SK-N-SH treated with all-trans-retinoic acid at 6 μM for 48 hours (cell line): ENCODE measurements at regions not wholly inside any gene's neighbourhood (a gene's known extent, or its start where the extent isn't known, plus 50 kb on each side); places are given as distances from the start of the nearest gene placed in this dataset.

Experiments
- ARNTL ChIP-seq: fragments of 450-650 bp; formaldehyde crosslinking; IDR thresholded peaks from 2 replicates; pipeline ENCODE4 v1.5.0; 2020; ENCODE audit warnings: low read depth, mild to moderate bottlenecking, moderate library complexity, borderline replicate concordance
- BACH2 ChIP-seq: fragments of 250-450 bp; sonication (Bioruptor Pico); IDR thresholded peaks from 2 replicates; pipeline ENCODE4 v1.9.0; 2021; ENCODE audit warnings: mild to moderate bottlenecking, borderline replicate concordance
- ESRRG ChIP-seq: fragments of 250-450 bp; sonication (Bioruptor Pico); IDR thresholded peaks from 2 replicates; pipeline ENCODE4 v1.6.1; 2021; ENCODE audit warnings: mild to moderate bottlenecking
- PPARA ChIP-seq: fragments of 250-450 bp; sonication (Bioruptor Pico); IDR thresholded peaks from 2 replicates; pipeline ENCODE4 v1.5.0; 2020; ENCODE audit warnings: mild to moderate bottlenecking, borderline replicate concordance
- RARB ChIP-seq: fragments of 250-450 bp; sonication (Bioruptor Pico); IDR thresholded peaks from 2 replicates; pipeline ENCODE4 v1.8.0; 2021; ENCODE audit warnings: mild to moderate bottlenecking, moderate library complexity
- SNAI2 ChIP-seq: fragments of 250-450 bp; sonication (Bioruptor Pico); IDR thresholded peaks from 2 replicates; pipeline ENCODE4 v1.5.0; 2020; ENCODE audit warnings: mild to moderate bottlenecking, moderate library complexity
- ZC3H10 ChIP-seq: fragments of 250-450 bp; sonication (Bioruptor Pico); IDR thresholded peaks from 2 replicates; pipeline ENCODE4 v1.5.1; 2021; ENCODE audit warnings: mild to moderate bottlenecking, moderate library complexity
- ZFP3 ChIP-seq: fragments of 250-450 bp; sonication (Bioruptor Pico); IDR thresholded peaks from 2 replicates; pipeline ENCODE4 v1.5.0; 2020; ENCODE audit warnings: mild to moderate bottlenecking, moderate library complexity
- ZFP30 ChIP-seq: fragments of 450-650 bp; formaldehyde crosslinking; IDR thresholded peaks from 2 replicates; pipeline ENCODE4 v1.5.0; 2022; ENCODE audit warnings: mild to moderate bottlenecking, moderate library complexity
- TF ChIP-seq, protein P1 (sequence below): fragments of 250-450 bp; sonication (Bioruptor Pico); IDR thresholded peaks from 2 replicates; pipeline ENCODE4 v1.8.0; 2020; ENCODE audit warnings: mild to moderate bottlenecking, moderate library complexity, borderline replicate concordance
- TF ChIP-seq, protein P2 (sequence below): fragments of 250-450 bp; sonication (Bioruptor Pico); IDR thresholded peaks from 2 replicates; pipeline ENCODE4 v1.8.0; 2021; ENCODE audit warnings: low read depth, mild to moderate bottlenecking, moderate library complexity, borderline replicate concordance

DNA sequence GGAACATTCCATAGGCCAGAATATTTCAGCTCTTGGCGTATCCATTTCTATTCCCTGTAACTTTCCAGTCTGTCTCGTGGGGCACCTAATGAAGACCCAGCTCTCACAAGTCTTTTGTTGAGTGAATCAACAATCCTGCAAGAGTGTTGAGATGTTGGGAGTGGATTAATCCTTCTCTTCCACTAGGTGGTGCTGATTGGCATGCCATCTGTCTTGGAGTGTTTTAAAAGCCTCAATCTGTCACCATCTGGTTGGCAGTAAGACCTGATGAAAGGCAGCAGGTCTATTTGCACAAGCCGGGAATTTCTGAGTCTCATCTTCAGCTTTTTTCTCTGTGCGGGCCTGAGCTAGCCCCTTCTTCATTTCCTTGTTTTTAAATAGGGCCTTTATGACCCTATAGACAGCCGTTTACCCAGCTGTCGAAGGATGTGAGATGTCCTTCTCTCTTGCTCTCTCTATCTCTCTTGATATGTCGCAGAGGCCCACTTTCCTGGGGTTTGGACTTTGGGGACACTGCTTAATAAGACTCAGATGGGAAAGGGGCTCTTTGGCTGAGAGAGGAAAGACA, 180.5 kb downstream of the ZNF365 start:
- TF ChIP-seq, protein P1, sequence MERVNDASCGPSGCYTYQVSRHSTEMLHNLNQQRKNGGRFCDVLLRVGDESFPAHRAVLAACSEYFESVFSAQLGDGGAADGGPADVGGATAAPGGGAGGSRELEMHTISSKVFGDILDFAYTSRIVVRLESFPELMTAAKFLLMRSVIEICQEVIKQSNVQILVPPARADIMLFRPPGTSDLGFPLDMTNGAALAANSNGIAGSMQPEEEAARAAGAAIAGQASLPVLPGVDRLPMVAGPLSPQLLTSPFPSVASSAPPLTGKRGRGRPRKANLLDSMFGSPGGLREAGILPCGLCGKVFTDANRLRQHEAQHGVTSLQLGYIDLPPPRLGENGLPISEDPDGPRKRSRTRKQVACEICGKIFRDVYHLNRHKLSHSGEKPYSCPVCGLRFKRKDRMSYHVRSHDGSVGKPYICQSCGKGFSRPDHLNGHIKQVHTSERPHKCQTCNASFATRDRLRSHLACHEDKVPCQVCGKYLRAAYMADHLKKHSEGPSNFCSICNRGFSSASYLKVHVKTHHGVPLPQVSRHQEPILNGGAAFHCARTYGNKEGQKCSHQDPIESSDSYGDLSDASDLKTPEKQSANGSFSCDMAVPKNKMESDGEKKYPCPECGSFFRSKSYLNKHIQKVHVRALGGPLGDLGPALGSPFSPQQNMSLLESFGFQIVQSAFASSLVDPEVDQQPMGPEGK: no peak
- TF ChIP-seq ZC3H10 (CRISPR knock-in tag) (no peak), ARNTL (CRISPR knock-in tag) (no peak), ZFP30 (CRISPR knock-in tag) (no peak), SNAI2 (CRISPR knock-in tag) (no peak), ESRRG (CRISPR knock-in tag) (no peak), ZFP3 (CRISPR knock-in tag) (no peak), RARB (no peak), BACH2 (CRISPR knock-in tag) (no peak), PPARA (CRISPR knock-in tag) (no peak)
- TF ChIP-seq, protein P2, sequence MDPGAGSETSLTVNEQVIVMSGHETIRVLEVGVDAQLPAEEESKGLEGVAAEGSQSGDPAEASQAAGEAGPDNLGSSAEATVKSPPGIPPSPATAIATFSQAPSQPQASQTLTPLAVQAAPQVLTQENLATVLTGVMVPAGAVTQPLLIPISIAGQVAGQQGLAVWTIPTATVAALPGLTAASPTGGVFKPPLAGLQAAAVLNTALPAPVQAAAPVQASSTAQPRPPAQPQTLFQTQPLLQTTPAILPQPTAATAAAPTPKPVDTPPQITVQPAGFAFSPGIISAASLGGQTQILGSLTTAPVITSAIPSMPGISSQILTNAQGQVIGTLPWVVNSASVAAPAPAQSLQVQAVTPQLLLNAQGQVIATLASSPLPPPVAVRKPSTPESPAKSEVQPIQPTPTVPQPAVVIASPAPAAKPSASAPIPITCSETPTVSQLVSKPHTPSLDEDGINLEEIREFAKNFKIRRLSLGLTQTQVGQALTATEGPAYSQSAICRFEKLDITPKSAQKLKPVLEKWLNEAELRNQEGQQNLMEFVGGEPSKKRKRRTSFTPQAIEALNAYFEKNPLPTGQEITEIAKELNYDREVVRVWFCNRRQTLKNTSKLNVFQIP (CRISPR knock-in tag): no peak
